ENCODE measurements at regions not wholly inside any gene's neighbourhood (a gene's known extent, or its start where the extent isn't known, plus 50 kb on each side); places are given as distances from the start of the nearest gene placed in this dataset.

DNA sequence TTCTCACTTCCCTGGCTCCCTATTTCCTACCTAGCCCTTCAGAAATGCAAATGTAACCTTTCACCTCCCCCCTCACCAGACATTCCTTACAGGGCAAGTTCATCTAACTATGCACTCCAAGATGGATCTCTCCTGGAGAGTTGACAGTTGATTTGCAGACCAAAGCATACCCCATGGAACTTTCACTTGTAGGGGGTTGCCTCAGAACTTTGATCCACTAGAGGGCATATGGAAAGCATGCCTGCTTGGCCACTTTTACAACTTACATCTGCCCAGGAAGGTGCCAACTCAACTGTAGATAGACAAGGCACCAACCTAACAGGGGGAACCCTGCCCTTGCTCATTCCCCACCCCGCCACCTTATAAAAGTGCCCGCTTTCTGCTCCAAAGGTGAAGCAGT lies 187.8 kb downstream of the NXNL2 start:
- POLR2A ChIA-PET = no interaction called here
- Histone ChIP-seq H3K27ac (ENCODE audit: insufficient read depth in 1 of 2, low read depth in 1 of 2, low read length in 2 of 2, poor library complexity in 1 of 2, severe bottlenecking in 2 of 2) (no peak overlapping the region), H3K27me3 (replicated peaks in 2 of 5; ENCODE audit: control insufficient read depth in 4 of 5, insufficient read depth in 5 of 5, low read length in 4 of 5) (peaks cover 0 to 47% (median 12%) of the 10 kb centered on the region in 5 experiments), H3K9me3 (ENCODE audit: control extremely low read depth in 1 of 5, control insufficient read depth in 4 of 5, insufficient read depth in 2 of 5, low read depth in 1 of 5, low read length in 4 of 5) (no peaks in the 10 kb centered on the region), H3K4me3 (ENCODE audit: control insufficient read depth in 1 of 7, extremely low read depth in 1 of 7, insufficient read depth in 4 of 7, low read depth in 2 of 7, low read length in 6 of 7) (no peak overlapping the region), H3K4me1 (ENCODE audit: control extremely low read depth in 1 of 4, control insufficient read depth in 4 of 4, insufficient read depth in 4 of 4, low read length in 3 of 4) (no peaks in the 10 kb centered on the region), H3K36me3 (ENCODE audit: control insufficient read depth in 4 of 4, insufficient read depth in 4 of 4, low read length in 3 of 4) (no peaks in the 10 kb centered on the region)
- DNase-seq = peak; percentile 25 to 57 (median 49)
- WGBS (ENCODE audit: insufficient coverage) = 100% methylated on average over 2 of the region's 2 CpGs
- CTCF ChIA-PET = no interaction called here

DNA sequence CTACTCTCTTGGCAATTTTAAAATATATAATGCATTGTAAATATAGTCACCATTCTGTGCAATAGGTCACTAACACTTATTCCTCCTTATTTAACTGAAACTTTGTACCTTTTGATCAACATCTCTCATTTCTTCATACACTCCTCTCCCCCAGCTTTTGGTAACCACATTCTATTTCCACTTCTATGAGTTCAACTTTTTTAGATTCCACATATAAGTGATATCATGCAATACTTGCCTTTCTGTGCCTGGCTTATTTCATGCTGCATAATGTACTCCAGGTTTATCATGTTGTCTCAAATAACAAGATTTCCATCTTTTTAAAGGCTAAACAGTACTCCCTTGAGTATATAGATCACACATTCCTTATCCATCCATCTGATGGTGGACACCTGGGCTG lies 188.8 kb downstream of the NXNL2 start:
- ChIA-PET CTCF (interaction anchor here (0.6 kb wide), 1 partner anchor 78 kb away, joined by 4 read pairs; no protein-coding TSS in a partner anchor), POLR2A (no interaction called here)
- Histone ChIP-seq H3K27ac (ENCODE audit: insufficient read depth in 1 of 2, low read depth in 1 of 2, low read length in 2 of 2, poor library complexity in 1 of 2, severe bottlenecking in 2 of 2) (no peak overlapping the region), H3K36me3 (ENCODE audit: control insufficient read depth in 4 of 4, insufficient read depth in 4 of 4, low read length in 3 of 4) (no peaks in the 10 kb centered on the region), H3K9me3 (ENCODE audit: control extremely low read depth in 1 of 5, control insufficient read depth in 4 of 5, insufficient read depth in 2 of 5, low read depth in 1 of 5, low read length in 4 of 5) (no peaks in the 10 kb centered on the region), H3K4me1 (ENCODE audit: control extremely low read depth in 1 of 4, control insufficient read depth in 4 of 4, insufficient read depth in 4 of 4, low read length in 3 of 4) (no peaks in the 10 kb centered on the region), H3K27me3 (replicated peaks in 2 of 5; ENCODE audit: control insufficient read depth in 4 of 5, insufficient read depth in 5 of 5, low read length in 4 of 5) (peaks cover 0 to 47% (median 9%) of the 10 kb centered on the region in 5 experiments), H3K4me3 (ENCODE audit: control insufficient read depth in 1 of 7, extremely low read depth in 1 of 7, insufficient read depth in 4 of 7, low read depth in 2 of 7, low read length in 6 of 7) (no peak overlapping the region)
- no peak for DNase-seq

DNA sequence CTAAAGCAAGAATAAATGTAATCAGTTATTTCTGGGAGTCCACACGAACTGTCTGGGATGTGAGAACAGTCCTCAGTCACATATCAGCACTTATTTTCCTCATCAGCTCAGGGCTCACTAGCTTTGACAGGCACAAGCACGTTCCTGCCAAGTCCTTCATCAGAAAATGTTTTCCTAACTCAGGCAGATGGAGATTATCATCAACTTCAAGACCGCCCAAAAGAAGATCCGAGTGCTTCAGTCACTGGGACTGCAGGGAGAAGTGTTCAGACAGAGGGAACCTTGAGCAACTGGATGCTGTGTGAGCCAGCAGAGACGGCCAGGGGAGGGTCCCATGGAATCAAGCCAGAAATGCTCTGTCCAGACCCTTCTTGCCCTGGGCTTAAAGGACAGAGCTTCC lies 189.4 kb downstream of the NXNL2 start:
- no peak overlapping the region for H3K27ac ChIP-seq (ENCODE audit: insufficient read depth in 1 of 2, low read depth in 1 of 2, low read length in 2 of 2, poor library complexity in 1 of 2, severe bottlenecking in 2 of 2)
- no peaks in the 10 kb centered on the region for H3K36me3 ChIP-seq (ENCODE audit: control insufficient read depth in 4 of 4, insufficient read depth in 4 of 4, low read length in 3 of 4)
- H3K4me1 ChIP-seq (ENCODE audit: control extremely low read depth in 1 of 4, control insufficient read depth in 4 of 4, insufficient read depth in 4 of 4, low read length in 3 of 4) = no peaks in the 10 kb centered on the region
- no peak overlapping the region for H3K4me3 ChIP-seq (ENCODE audit: control insufficient read depth in 1 of 7, extremely low read depth in 1 of 7, insufficient read depth in 4 of 7, low read depth in 2 of 7, low read length in 6 of 7)
- WGBS (ENCODE audit: insufficient coverage) = 78% methylated on average over 4 of the region's 5 CpGs
- peaks cover 0 to 41% (median 6%) of the 10 kb centered on the region in 5 experiments for H3K27me3 ChIP-seq (replicated peaks in 2 of 5; ENCODE audit: control insufficient read depth in 4 of 5, insufficient read depth in 5 of 5, low read length in 4 of 5)
- no peak for DNase-seq
- ChIA-PET POLR2A (no interaction called here), CTCF (no interaction called here)
- no peaks in the 10 kb centered on the region for H3K9me3 ChIP-seq (ENCODE audit: control extremely low read depth in 1 of 5, control insufficient read depth in 4 of 5, insufficient read depth in 2 of 5, low read depth in 1 of 5, low read length in 4 of 5)

DNA sequence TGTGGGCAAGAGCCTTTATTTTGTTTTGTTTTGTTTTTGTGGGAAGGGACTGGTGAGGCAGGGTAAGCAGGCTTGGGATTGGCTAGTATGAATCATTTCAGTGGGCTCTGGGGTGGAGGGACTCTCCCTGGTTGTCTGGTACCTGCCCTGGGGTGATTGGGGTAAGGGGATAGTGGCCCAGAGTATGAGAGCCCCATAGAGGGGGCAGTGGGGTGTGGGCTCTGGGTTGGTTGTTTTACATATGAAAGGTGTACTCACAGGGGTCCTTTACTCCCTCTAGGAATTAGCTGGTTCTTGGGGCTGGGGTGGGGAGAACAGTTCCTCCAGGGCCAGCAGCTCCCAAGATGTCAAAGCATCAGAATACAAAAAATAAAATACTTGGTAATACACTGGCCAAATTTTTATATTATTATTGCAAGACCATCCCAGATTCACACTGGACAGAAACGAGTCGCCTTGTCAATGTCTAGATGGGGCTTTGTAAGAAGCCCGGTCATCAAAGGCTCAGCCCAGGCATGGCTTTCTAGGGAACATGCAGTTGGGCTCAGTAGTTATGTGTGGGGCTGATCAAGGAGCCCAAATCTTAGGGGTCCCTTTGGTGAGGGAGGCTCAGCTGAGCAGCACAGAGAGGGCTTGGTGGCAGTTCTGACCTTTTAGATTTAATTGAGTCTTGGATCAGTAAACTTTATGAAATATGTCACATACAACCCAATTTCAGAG lies 190.5 kb downstream of the NXNL2 start:
- H3K4me3 ChIP-seq (ENCODE audit: control insufficient read depth in 1 of 7, extremely low read depth in 1 of 7, insufficient read depth in 4 of 7, low read depth in 2 of 7, low read length in 6 of 7) = no peak overlapping the region
- H3K9me3 ChIP-seq (ENCODE audit: control extremely low read depth in 1 of 5, control insufficient read depth in 4 of 5, insufficient read depth in 2 of 5, low read depth in 1 of 5, low read length in 4 of 5) = peaks cover 0 to 1% (median 0%) of the 10 kb centered on the region in 5 experiments
- H3K27me3 ChIP-seq (replicated peaks in 2 of 5; ENCODE audit: control insufficient read depth in 4 of 5, insufficient read depth in 5 of 5, low read length in 4 of 5) = peaks cover 0 to 35% (median 6%) of the 10 kb centered on the region in 5 experiments
- ChIA-PET POLR2A (no interaction called here), CTCF (interaction anchor here (1.3 kb wide), 1 partner anchor 14 kb away, joined by 4 read pairs; no protein-coding TSS in a partner anchor)
- no peaks in the 10 kb centered on the region for H3K36me3 ChIP-seq (ENCODE audit: control insufficient read depth in 4 of 4, insufficient read depth in 4 of 4, low read length in 3 of 4)
- DNase-seq = no peak
- no peaks in the 10 kb centered on the region for H3K4me1 ChIP-seq (ENCODE audit: control extremely low read depth in 1 of 4, control insufficient read depth in 4 of 4, insufficient read depth in 4 of 4, low read length in 3 of 4)
- WGBS (ENCODE audit: insufficient coverage) = no CpG with 5 or more reads among the region's 3 CpGs
- no peak overlapping the region for H3K27ac ChIP-seq (ENCODE audit: insufficient read depth in 1 of 2, low read depth in 1 of 2, low read length in 2 of 2, poor library complexity in 1 of 2, severe bottlenecking in 2 of 2)

DNA sequence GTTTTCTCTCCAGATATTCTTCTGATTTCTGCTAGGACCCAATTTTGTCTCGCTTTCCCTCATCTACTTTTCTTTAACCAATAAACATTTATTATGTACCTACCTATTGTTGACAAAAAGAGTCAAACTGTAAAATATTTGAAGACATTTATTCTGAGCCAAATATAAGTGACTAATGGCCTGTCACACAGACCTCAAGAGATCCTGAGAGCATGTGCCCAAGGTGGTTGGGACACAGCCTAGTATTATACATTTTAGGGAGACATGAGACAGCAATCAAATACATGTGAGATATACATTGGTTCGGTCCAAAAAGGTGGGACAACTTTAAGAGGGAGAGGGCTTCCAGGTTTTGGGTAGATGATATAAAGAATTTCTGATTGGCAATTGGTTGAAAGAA lies 191.8 kb downstream of the NXNL2 start:
- Histone ChIP-seq H3K4me3 (ENCODE audit: control insufficient read depth in 1 of 7, extremely low read depth in 1 of 7, insufficient read depth in 4 of 7, low read depth in 2 of 7, low read length in 6 of 7) (no peak overlapping the region), H3K9me3 (ENCODE audit: control extremely low read depth in 1 of 5, control insufficient read depth in 4 of 5, insufficient read depth in 2 of 5, low read depth in 1 of 5, low read length in 4 of 5) (peaks cover 0 to 2% (median 0%) of the 10 kb centered on the region in 5 experiments), H3K4me1 (ENCODE audit: control extremely low read depth in 1 of 4, control insufficient read depth in 4 of 4, insufficient read depth in 4 of 4, low read length in 3 of 4) (no peaks in the 10 kb centered on the region), H3K27me3 (replicated peaks in 2 of 5; ENCODE audit: control insufficient read depth in 4 of 5, insufficient read depth in 5 of 5, low read length in 4 of 5) (peaks cover 0 to 33% (median 6%) of the 10 kb centered on the region in 5 experiments), H3K36me3 (ENCODE audit: control insufficient read depth in 4 of 4, insufficient read depth in 4 of 4, low read length in 3 of 4) (no peaks in the 10 kb centered on the region), H3K27ac (ENCODE audit: insufficient read depth in 1 of 2, low read depth in 1 of 2, low read length in 2 of 2, poor library complexity in 1 of 2, severe bottlenecking in 2 of 2) (no peak overlapping the region)
- 93% methylated on average over 1 of the region's 2 CpGs for WGBS (ENCODE audit: insufficient coverage)
- ChIA-PET POLR2A (no interaction called here), CTCF (no interaction called here)
- DNase-seq = no peak

DNA sequence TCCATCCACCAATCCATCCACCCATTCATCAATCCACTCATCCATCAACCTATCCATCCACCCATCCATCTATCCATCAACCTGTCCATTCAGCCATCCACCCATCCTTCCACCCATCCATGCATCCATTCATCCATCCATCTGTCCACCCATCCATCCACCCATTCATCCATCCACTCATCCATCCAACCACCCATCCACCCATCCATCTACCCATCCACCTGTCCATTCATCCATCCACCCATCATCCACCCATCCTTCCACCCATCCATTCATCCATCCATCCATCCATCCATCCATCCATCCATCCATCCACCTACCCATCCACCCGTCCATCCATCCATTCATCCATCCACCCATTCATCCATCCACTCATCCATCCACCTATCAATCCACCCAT lies 195.8 kb downstream of the NXNL2 start:
- DNase-seq = no peak
- 100% methylated on average over 1 of the region's 1 CpG for WGBS (ENCODE audit: insufficient coverage)
- Histone ChIP-seq H3K4me1 (ENCODE audit: control extremely low read depth in 1 of 4, control insufficient read depth in 4 of 4, insufficient read depth in 4 of 4, low read length in 3 of 4) (no peaks in the 10 kb centered on the region), H3K4me3 (ENCODE audit: control insufficient read depth in 1 of 7, extremely low read depth in 1 of 7, insufficient read depth in 4 of 7, low read depth in 2 of 7, low read length in 6 of 7) (no peak overlapping the region), H3K9me3 (ENCODE audit: control extremely low read depth in 1 of 5, control insufficient read depth in 4 of 5, insufficient read depth in 2 of 5, low read depth in 1 of 5, low read length in 4 of 5) (peaks cover 0 to 4% (median 0%) of the 10 kb centered on the region in 5 experiments), H3K36me3 (ENCODE audit: control insufficient read depth in 4 of 4, insufficient read depth in 4 of 4, low read length in 3 of 4) (no peaks in the 10 kb centered on the region), H3K27ac (ENCODE audit: insufficient read depth in 1 of 2, low read depth in 1 of 2, low read length in 2 of 2, poor library complexity in 1 of 2, severe bottlenecking in 2 of 2) (no peak overlapping the region), H3K27me3 (replicated peaks in 2 of 5; ENCODE audit: control insufficient read depth in 4 of 5, insufficient read depth in 5 of 5, low read length in 4 of 5) (peaks cover 0 to 38% (median 11%) of the 10 kb centered on the region in 5 experiments)
- ChIA-PET CTCF (no interaction called here), POLR2A (no interaction called here)

DNA sequence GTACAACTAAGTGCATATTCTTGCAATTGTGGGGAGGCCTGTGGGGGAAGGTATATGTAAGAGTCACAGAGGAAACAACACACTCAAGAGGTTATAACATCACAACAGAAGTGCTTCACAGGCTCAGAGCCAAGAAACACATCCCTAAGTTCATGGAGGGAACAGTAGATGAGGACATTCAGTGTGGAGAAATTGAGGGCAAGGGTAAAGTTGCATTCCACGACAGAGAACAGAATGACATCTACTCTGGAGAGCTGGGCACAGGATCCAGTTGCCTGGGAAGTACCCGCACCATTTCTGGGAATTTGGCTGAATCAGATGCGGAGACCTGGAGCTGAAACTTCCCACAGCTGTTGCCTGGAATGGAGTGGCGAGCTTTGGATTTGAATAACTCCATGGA lies 197.2 kb downstream of the NXNL2 start:
- Histone ChIP-seq H3K27ac (ENCODE audit: insufficient read depth in 1 of 2, low read depth in 1 of 2, low read length in 2 of 2, poor library complexity in 1 of 2, severe bottlenecking in 2 of 2) (no peak overlapping the region), H3K4me1 (ENCODE audit: control extremely low read depth in 1 of 4, control insufficient read depth in 4 of 4, insufficient read depth in 4 of 4, low read length in 3 of 4) (no peaks in the 10 kb centered on the region), H3K27me3 (replicated peaks in 2 of 5; ENCODE audit: control insufficient read depth in 4 of 5, insufficient read depth in 5 of 5, low read length in 4 of 5) (peaks cover 0 to 48% (median 14%) of the 10 kb centered on the region in 5 experiments), H3K36me3 (ENCODE audit: control insufficient read depth in 4 of 4, insufficient read depth in 4 of 4, low read length in 3 of 4) (no peaks in the 10 kb centered on the region), H3K4me3 (ENCODE audit: control insufficient read depth in 1 of 7, extremely low read depth in 1 of 7, insufficient read depth in 4 of 7, low read depth in 2 of 7, low read length in 6 of 7) (no peak overlapping the region), H3K9me3 (ENCODE audit: control extremely low read depth in 1 of 5, control insufficient read depth in 4 of 5, insufficient read depth in 2 of 5, low read depth in 1 of 5, low read length in 4 of 5) (peaks cover 0 to 4% (median 0%) of the 10 kb centered on the region in 5 experiments)
- ChIA-PET CTCF (no interaction called here), POLR2A (no interaction called here)
- WGBS (ENCODE audit: insufficient coverage) = 93% methylated on average over 4 of the region's 4 CpGs
- DNase-seq = no peak
